Suppressor macrophage treated with lipopolysaccharide for 4 hours (primary cell): ENCODE measurements at regions not wholly inside any gene's neighbourhood (a gene's known extent, or its start where the extent isn't known, plus 50 kb on each side); places are given as distances from the start of the nearest gene placed in this dataset.

Experiments used
- DNase-seq: peaks from one replicate; pipeline ENCODE4 v3.0.0-alpha.2; 2020

DNA sequence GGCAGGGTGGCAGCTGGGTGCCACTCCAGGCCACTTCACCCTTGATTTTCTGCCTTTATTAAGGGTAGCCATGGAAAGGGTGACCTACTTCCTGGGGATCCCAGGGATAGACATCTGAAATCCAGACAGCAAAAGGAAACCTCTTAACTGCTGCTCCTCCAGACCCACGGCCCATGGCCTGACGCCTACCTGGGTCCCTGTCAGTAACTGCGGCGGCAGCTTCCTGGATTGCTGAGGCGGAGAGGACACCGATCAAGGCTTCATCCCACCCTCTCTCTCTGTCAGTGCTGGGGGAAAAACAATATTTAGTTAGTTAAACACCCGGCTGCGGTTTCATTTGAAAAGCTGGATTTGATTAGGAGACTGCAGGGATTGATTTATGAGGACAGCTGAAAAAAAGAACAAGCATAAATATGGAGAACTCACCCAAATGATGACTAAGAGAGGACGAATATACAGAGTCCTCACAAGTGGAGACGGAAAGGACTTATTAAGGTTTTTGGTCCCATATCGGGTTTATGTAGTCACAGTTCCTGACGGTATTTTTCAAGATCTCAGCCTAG lies 158.7 kb upstream of the KLF4 start:
- DNase-seq: no peak

- DNase-seq: no peak
Measured at GRCh38 chr9:107647611-107648010, 158.0 kb upstream of the KLF4 start.

- DNase-seq: no peak
Measured at GRCh38 chr9:107647141-107647540, 157.6 kb upstream of the KLF4 start.

DNA sequence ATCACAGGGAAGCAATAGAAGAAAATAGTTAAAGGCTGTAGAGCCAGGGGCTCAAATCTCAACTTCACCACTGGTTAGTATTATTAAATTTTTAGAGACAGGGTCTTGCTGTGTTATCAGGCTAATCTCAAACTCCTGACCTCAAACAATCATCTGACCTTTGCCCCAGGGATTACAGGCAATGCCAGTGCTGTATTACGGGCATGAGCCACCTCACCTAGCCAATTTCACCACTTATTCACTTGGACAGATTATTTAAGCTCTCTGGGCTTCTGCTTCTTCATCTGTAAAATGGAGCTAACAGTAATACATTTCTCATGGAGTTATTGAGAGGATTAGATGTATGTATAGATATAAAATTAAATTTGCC lies 155.9 kb upstream of the KLF4 start:
- DNase-seq: no peak

DNA sequence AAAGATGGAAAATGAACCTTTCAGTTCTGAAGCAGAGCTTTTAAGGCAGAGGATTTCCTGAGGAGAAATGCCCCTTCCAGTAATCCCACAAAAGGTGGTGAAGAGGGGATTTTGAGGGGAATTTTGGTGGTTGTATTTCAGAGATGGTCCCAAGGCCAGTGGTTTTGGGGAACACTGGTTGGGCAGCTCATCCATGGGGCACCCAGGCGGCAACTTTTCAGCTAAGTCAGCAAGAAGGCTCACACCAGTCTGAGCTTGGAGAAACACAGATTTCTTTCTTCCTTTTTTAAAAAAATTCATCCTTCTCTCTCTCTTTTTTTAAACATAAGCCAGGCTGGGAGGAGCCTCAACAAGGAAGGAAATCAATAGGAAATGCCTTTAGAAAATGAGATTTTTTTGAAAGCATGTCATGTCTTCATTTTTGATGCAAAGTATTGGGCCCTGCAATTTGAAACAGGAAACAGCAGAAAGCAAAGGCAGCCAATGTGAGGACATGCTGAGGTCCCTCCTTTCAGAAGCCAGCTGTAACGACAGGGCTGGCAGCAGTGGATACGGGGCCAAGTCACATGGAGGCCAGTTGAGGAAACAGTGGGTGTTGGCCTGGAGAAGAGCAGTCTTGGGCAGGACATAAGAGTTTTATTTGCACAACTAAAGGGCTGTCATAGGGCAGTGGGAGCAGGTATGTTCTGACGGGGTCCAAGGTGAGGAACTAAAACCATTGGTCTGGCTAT lies 155.3 kb upstream of the KLF4 start:
- peak; percentile 67 for DNase-seq

DNA sequence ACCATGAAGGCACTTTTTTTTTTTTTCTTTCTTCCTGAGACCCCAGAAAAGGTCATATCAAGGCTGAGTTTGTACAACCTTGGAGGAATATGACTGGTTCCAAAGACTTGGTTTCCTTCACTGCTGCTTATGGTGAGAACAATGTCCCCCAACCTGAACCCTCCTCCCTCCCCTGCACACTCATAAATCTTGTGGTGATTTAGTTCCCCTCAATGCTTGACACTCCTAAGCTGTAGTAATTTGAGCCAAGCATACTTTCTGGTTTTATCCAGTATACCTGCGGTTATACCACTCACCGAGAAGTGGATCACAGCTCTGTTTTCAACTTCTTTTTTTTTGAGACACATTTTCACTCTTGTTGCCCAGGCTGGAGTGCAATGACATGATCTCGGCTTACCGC lies 149.9 kb upstream of the KLF4 start:
- DNase-seq: no peak

- DNase-seq: peak; percentile 82
Measured at GRCh38 chr9:107638521-107639310, 149.1 kb upstream of the KLF4 start.

GRCh38 chr9:107637421-107638420 lies 148.2 kb upstream of the KLF4 start:
- peak; percentile 93 for DNase-seq

DNA sequence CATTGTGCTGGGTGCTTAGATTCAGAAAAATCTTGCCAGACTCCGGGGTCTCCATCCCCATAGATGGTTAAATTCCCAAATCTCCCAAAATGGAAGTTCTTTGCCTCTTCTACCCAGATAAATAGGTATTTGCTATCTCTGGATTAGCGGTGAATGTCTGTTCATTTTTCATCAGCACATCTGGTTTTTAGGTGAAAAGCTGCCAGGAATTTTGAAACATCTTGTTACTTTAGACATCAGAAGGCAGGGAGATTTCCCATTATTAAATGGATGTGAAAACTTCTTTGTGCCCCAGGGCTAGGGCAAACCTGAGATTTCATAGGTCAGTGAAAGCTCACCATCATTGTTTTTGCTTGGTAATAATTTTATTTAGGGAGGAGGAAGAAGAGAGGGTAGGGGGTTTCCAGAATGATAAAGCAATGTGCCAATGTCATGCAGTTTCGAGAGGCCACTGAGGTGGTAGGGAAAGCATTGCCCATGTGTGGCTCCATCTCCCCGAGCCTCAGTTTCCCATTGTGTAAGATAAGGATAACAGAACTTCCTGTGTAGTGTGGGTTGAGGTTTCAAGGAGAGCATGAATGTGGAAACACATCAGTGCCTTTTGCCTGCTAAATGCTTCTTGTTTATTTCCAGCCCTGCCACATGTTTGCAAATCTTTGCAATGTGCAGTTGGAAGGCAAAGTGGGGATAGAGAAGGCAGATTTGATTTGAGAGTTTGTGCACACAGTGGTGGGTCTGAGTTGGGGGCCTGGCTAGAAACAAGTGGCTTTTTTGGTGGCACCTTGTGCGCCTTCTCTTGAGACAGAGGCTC lies 147.2 kb upstream of the KLF4 start:
- peak; percentile 45 for DNase-seq

- DNase-seq: no peak
Measured at GRCh38 chr9:107635803-107636174, 146.2 kb upstream of the KLF4 start.

DNA sequence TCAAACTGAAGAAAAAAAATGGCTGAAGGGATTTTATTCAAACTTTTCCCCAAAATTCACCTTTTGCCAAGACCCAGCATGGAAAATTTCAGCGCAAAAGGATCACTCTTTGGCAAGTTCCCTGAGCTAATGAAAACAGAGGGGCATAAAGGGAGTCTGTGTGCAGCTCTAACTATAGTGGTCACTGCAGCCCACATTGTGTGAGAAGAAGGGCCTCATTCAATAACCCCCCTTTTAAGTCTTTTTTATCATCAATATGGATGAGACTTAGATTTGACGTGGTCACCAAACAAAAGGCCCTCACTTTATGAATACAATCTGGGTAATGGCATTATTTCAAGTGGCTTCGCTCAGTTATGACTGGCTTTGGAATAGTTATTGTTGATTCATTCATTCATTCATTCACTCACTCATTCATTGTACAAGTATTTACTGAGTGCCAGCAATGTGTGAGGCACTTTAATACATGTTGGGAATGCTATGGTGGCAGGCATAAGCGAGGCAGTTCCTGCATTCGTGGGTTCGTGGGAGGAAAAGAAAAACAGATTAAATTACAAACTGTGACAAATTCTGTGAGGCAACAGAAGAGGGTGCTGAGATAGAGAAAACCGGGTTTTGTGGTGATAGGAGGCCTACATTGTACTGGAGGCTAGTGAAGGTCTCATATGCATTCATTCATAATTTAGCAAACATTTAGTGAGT lies 145.7 kb upstream of the KLF4 start:
- DNase-seq: no peak

GRCh38 chr9:107633406-107633805 lies 143.8 kb upstream of the KLF4 start:
- no peak for DNase-seq

- no peak for DNase-seq
Measured at GRCh38 chr9:107632661-107633060, 143.1 kb upstream of the KLF4 start.

- no peak for DNase-seq
Measured at GRCh38 chr9:107632216-107632615, 142.6 kb upstream of the KLF4 start.

GRCh38 chr9:107631788-107632187 lies 142.2 kb upstream of the KLF4 start:
- no peak for DNase-seq

DNA sequence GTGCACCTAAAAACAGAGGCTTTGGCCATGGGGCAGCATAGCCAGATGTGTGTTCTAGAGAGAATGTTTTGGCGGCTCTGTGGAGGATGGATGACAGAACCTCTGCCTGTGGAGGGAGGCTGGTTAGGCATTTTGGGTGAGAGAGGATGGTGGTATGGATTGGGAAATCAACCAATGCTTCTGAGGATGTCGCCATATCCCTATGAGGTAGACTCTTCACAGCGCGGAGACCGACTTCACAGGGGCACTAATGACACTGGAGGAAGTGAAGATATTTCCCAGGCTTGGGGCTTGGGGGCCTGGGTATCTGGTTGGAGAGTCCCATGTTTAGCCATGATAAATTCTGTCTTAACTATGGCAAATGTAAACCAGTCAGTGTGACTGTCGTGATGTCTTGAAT lies 140.6 kb upstream of the KLF4 start:
- peak; percentile 32 for DNase-seq

GRCh38 chr9:107628444-107628843 lies 138.9 kb upstream of the KLF4 start:
- DNase-seq: no peak

DNA sequence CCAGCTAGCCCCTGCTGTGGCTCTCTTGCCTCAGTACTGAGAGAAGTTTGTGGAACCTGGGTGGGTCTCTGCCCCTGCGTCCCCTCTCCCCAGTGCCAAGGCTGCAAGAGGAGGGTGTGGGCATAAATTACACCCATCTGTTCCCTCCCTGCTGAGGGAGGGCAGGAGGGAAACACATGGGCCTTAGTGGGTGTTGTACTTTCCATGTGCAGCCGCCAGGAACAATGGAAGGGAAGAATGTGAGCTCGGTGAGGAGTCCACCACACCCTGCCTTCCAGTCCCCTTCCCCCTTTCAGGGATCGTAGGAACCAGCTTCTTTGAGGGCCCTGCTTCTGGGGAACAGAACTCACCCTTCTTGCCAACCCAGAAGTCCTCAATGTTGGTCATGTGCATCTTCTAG lies 138.2 kb upstream of the KLF4 start:
- no peak for DNase-seq

GRCh38 chr9:107626118-107626517 lies 136.5 kb upstream of the KLF4 start:
- DNase-seq: no peak

GRCh38 chr9:107625383-107625984 lies 135.9 kb upstream of the KLF4 start:
- DNase-seq: no peak
